Right atrium auricular region (tissue), 2 donors: ENCODE measurements at regions not wholly inside any gene's neighbourhood (a gene's known extent, or its start where the extent isn't known, plus 50 kb on each side); places are given as distances from the start of the nearest gene placed in this dataset.

Experiments used
- DNase-seq: peaks from one replicate; pipeline ENCODE4 v3.0.0-alpha.2; 2019; ENCODE audit warnings: low spot score
- H3K27ac ChIP-seq, 2 donors: fragments of 200-600 bp; sonication (generic); 1 replicate in 1 of 2; 2 replicates in 1 of 2; pipeline ENCODE4 v1.5.1; 2016 to 2019
- H3K27me3 ChIP-seq, 2 donors: fragments of 200-600 bp; sonication (generic); one replicate each; pipeline versions ENCODE4 v1.5.1 to v1.6.0; 2017 to 2019
- H3K36me3 ChIP-seq: fragments of 200-600 bp; sonication (generic); one replicate; pipeline ENCODE4 v1.5.1; 2016
- H3K4me1 ChIP-seq, 2 donors: fragments of 200-600 bp; sonication (generic); one replicate each; pipeline versions ENCODE4 v1.5.1 to v1.6.0; 2017 to 2019
- H3K4me3 ChIP-seq, 2 donors: fragments of 200-600 bp; sonication (generic); 1 replicate in 1 of 2; 2 replicates in 1 of 2; pipeline ENCODE4 v1.5.1; 2017 to 2019; ENCODE audit warnings: mild to moderate bottlenecking in 1 of 2, moderate library complexity in 1 of 2
- H3K9me3 ChIP-seq, 2 donors: fragments of 200-600 bp; sonication (generic); one replicate each; pipeline ENCODE4 v1.5.1; 2019
- TF ChIP-seq, protein P1 (sequence below), 2 donors: fragments of 200-600 bp; sonication (generic); IDR thresholded peaks; one replicate each; pipeline ENCODE4 v1.5.1; 2019; ENCODE audit warnings: antibody characterized with exemption in 2 of 2

- DNase-seq: no peak
- H3K27me3 ChIP-seq: no peaks in the 10 kb centered on the region
- peak overlapping the region; percentile 61 to 63 for H3K27ac ChIP-seq
- H3K4me1 ChIP-seq: peaks cover 0 to 39% of the 10 kb centered on the region in 2 donors
- no peaks in the 10 kb centered on the region for H3K36me3 ChIP-seq
- TF ChIP-seq, protein P1, sequence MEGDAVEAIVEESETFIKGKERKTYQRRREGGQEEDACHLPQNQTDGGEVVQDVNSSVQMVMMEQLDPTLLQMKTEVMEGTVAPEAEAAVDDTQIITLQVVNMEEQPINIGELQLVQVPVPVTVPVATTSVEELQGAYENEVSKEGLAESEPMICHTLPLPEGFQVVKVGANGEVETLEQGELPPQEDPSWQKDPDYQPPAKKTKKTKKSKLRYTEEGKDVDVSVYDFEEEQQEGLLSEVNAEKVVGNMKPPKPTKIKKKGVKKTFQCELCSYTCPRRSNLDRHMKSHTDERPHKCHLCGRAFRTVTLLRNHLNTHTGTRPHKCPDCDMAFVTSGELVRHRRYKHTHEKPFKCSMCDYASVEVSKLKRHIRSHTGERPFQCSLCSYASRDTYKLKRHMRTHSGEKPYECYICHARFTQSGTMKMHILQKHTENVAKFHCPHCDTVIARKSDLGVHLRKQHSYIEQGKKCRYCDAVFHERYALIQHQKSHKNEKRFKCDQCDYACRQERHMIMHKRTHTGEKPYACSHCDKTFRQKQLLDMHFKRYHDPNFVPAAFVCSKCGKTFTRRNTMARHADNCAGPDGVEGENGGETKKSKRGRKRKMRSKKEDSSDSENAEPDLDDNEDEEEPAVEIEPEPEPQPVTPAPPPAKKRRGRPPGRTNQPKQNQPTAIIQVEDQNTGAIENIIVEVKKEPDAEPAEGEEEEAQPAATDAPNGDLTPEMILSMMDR (IDR thresholded peaks at IDR 0.05): no peak
- no peak overlapping the region for H3K4me3 ChIP-seq
- no peaks in the 10 kb centered on the region for H3K9me3 ChIP-seq
These were observed 317.4 kb upstream of the ZNF32 start for GRCh38 chr10:43965918-43966570.

DNA sequence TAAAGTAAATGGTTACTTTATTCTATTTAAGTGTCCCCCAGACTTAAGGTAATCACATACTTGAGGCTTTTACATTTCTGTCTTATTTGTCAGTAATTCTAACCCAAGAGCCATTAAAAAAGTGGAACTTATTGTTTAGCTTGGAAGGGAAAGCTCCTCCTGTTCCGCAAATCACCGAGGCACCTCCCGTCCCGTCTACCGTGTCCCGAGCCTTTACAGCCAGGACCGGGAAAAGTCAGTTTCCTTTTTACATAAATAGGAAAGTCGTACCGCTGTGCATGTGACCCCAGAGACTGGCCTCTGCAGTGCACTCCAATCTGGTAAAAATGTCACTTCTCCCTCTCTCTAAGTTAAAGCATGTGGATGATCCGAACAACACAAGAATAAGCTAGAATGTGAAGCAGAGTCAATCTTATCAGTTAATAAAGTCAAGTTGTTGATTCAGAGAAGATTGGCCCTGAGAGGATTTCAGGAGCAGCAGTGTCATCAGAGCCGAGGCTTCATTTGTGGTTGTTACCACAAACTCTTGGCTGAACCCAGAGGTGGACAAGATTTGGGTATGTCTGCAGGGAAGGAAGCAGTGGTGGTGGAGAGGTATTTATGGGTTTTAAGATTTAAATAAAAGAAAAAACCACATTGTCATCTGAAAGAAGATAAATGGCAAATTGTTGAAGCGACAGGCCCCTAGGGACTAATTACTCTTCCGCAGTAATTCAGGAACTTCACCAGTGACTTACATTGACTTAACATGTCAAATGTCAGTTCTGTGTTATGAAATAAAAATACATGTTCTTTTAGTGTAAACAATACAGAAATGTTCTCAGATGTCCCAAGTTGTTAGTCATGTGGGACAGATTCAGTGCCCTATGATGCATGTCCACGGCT, 316.6 kb upstream of the ZNF32 start:
- H3K27ac ChIP-seq: peak overlapping the region; percentile 61 to 63
- H3K36me3 ChIP-seq: no peaks in the 10 kb centered on the region
- TF ChIP-seq, protein P1 (IDR thresholded peaks at IDR 0.05): no peak
- no peaks in the 10 kb centered on the region for H3K27me3 ChIP-seq
- no peak overlapping the region for H3K4me3 ChIP-seq
- H3K9me3 ChIP-seq: no peaks in the 10 kb centered on the region
- H3K4me1 ChIP-seq: peaks cover 0 to 39% of the 10 kb centered on the region in 2 donors
- DNase-seq: peak; percentile 62

GRCh38 chr10:43964486-43964885, 315.8 kb upstream of the ZNF32 start:
- H3K4me1 ChIP-seq: peaks cover 0 to 39% of the 10 kb centered on the region in 2 donors
- TF ChIP-seq, protein P1 (IDR thresholded peaks at IDR 0.05): no peak
- no peaks in the 10 kb centered on the region for H3K36me3 ChIP-seq
- H3K27ac ChIP-seq: peak overlapping the region; percentile 61 to 63
- no peak overlapping the region for H3K4me3 ChIP-seq
- DNase-seq: no peak
- H3K9me3 ChIP-seq: no peaks in the 10 kb centered on the region
- H3K27me3 ChIP-seq: no peaks in the 10 kb centered on the region

GRCh38 chr10:43963793-43964425, 315.2 kb upstream of the ZNF32 start:
- TF ChIP-seq, protein P1 (IDR thresholded peaks at IDR 0.05): no peak
- peak; percentile 59 for DNase-seq
- Histone ChIP-seq H3K27ac (peak overlapping the region; percentile 61 to 63), H3K9me3 (no peaks in the 10 kb centered on the region), H3K4me3 (no peak overlapping the region), H3K36me3 (no peaks in the 10 kb centered on the region), H3K27me3 (no peaks in the 10 kb centered on the region), H3K4me1 (peaks cover 0 to 39% of the 10 kb centered on the region in 2 donors)

DNA sequence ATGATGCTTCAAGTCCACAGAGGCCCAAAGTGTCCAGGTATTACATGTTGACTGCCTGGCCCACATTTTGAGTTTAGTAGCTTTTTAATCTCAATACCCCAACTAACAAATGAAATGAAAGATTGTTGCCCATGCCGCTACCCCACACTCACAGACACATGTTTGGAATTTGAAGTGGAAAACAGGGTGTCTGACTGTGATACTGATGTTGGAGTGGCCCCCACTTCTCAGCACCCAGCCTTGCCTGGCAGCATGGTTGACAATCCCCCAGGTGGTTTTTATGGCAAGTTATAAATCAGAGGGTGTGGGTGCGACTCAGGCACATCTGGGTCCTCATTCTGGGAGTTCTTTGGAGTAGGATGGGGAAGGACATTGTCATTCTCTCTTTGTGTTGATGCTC, 314.7 kb upstream of the ZNF32 start:
- peaks cover 0 to 39% of the 10 kb centered on the region in 2 donors for H3K4me1 ChIP-seq
- DNase-seq: no peak

More for the DNA sequence above, 314.7 kb upstream of the ZNF32 start:
- peak overlapping the region in 1 of 2 donors; percentile 63 for H3K27ac ChIP-seq
- no peaks in the 10 kb centered on the region for H3K9me3 ChIP-seq
- H3K36me3 ChIP-seq: no peaks in the 10 kb centered on the region
- no peaks in the 10 kb centered on the region for H3K27me3 ChIP-seq
- no peak overlapping the region for H3K4me3 ChIP-seq
- TF ChIP-seq, protein P1 (IDR thresholded peaks at IDR 0.05): no peak
